OCI-LY1 (cell line): ENCODE measurements at regions not wholly inside any gene's neighbourhood (a gene's known extent, or its start where the extent isn't known, plus 50 kb on each side); places are given as distances from the start of the nearest gene placed in this dataset.
"Not testable (repeated sequence)": the region's sequence is repeated elsewhere in the genome, so short reads cannot be mapped to it uniquely, and the experiment has no call there.

ENCODE experiments used
- H2AFZ ChIP-seq: fragments of 200-600 bp; sonication (generic), shearing (Covaris generic); 2 replicates; pipeline ENCODE4 v1.6.0; 2014; ENCODE audit warnings: antibody characterized with exemption, mild to moderate bottlenecking, low read length
- H3F3A ChIP-seq: fragments of 200-600 bp; sonication (generic), shearing (Covaris generic); 2 replicates; pipeline ENCODE4 v1.6.0; 2014; ENCODE audit warnings: mild to moderate bottlenecking, antibody characterized with exemption, low read length, moderate library complexity; ENCODE audit not compliant: insufficient read depth
- H3K27ac ChIP-seq: fragments of 200-600 bp; sonication (generic); 2 replicates; pipeline ENCODE4 v1.5.1; 2014; ENCODE audit warnings: low read length, mixed run types, mild to moderate bottlenecking, low read depth; ENCODE audit not compliant: poor library complexity, severe bottlenecking
- H3K27me3 ChIP-seq: fragments of 200-600 bp; sonication (generic); 2 replicates; pipeline ENCODE4 v1.6.0; 2014; ENCODE audit warnings: antibody characterized with exemption, mild to moderate bottlenecking, low read length, moderate library complexity; ENCODE audit not compliant: insufficient read depth
- H3K36me3 ChIP-seq: fragments of 200-600 bp; sonication (generic); 2 replicates; pipeline ENCODE4 v1.6.1; 2014; ENCODE audit warnings: mild to moderate bottlenecking, antibody characterized with exemption, low read length, moderate library complexity, mixed read lengths; ENCODE audit not compliant: insufficient read depth
- H3K4me1 ChIP-seq: fragments of 200-600 bp; sonication (generic); 2 replicates; pipeline ENCODE4 v1.5.1; 2014; ENCODE audit warnings: mild to moderate bottlenecking, low read length, moderate library complexity; ENCODE audit not compliant: insufficient read depth, severe bottlenecking
- H3K4me2 ChIP-seq: fragments of 200-600 bp; sonication (generic), shearing (Covaris generic); 2 replicates; pipeline ENCODE4 v1.6.1; 2014; ENCODE audit warnings: low read length
- H3K4me3 ChIP-seq: fragments of 200-600 bp; sonication (generic); 2 replicates; pipeline ENCODE4 v1.5.1; 2014; ENCODE audit warnings: low read length, low read depth, mild to moderate bottlenecking, mixed read lengths; ENCODE audit not compliant: poor library complexity, severe bottlenecking
- H3K79me2 ChIP-seq: fragments of 200-600 bp; shearing (Covaris generic); 2 replicates; pipeline ENCODE4 v1.6.1; 2016; ENCODE audit warnings: mixed run types, low read length, mixed read lengths; ENCODE audit not compliant: insufficient read depth
- H3K9ac ChIP-seq: fragments of 200-600 bp; sonication (generic), shearing (Covaris generic); 2 replicates; pipeline ENCODE4 v1.6.1; 2014; ENCODE audit warnings: mild to moderate bottlenecking, low read length, mixed read lengths
- H3K9me2 ChIP-seq: fragments of 200-600 bp; sonication (generic), shearing (Covaris generic); 2 replicates; pipeline ENCODE4 v1.6.1; 2014; ENCODE audit warnings: low read depth, mild to moderate bottlenecking, low read length, mixed read lengths
- H3K9me3 ChIP-seq: fragments of 200-600 bp; shearing (Covaris generic); 2 replicates; pipeline ENCODE4 v1.6.1; 2014; ENCODE audit warnings: low read length, mixed read lengths
- H4K20me1 ChIP-seq: fragments of 200-600 bp; sonication (generic), shearing (Covaris generic); 2 replicates; pipeline ENCODE4 v1.6.0; 2016; ENCODE audit warnings: mild to moderate bottlenecking, low read length; ENCODE audit not compliant: insufficient read depth
- EZH2 ChIP-seq: fragments of 200-600 bp; sonication (generic), shearing (Covaris generic); IDR thresholded peaks from 2 replicates; pipeline ENCODE4 v1.8.0; 2017; ENCODE audit warnings: borderline replicate concordance, mixed run types, mild to moderate bottlenecking, antibody characterized with exemption, low read length, moderate library complexity, mixed read lengths
- TF ChIP-seq, protein P1 (sequence below): fragments of 200-600 bp; sonication (generic), shearing (Covaris generic); IDR thresholded peaks from 2 replicates; pipeline ENCODE4 v1.5.1; 2017; ENCODE audit warnings: mild to moderate bottlenecking, antibody characterized with exemption, low read length, moderate library complexity, mixed read lengths

DNA sequence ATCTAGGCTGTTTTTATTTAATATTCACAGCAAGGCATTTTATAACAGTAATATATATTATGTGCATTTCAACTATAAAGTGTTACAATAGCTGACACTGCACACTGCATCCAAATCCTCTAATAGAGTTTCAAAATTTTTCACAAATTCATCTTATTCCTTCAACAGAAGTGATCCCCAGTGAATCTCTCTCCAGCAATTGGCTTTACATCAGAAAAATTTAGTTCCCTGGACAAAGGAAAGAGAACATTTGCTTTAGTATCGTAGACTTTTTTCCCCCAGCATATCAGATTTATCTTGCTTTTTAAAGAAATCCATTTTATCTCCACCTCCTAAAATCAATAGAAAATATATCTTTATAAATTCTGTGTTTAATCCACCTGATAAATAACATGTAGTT lies 868.6 kb downstream of the TBL1XR1 start:
- Histone ChIP-seq H3K36me3 (no peaks in the 10 kb centered on the region), H3K4me2 (no peak overlapping the region), H3K4me1 (no peaks in the 10 kb centered on the region), H3K27ac (no peak overlapping the region), H4K20me1 (peaks cover 3% of the 10 kb centered on the region; the same call in 1 of the 2 replicates), H3K9me3 (no peaks in the 10 kb centered on the region), H3K9ac (no peak overlapping the region), H2AFZ (no peak overlapping the region), H3K27me3 (no peaks in the 10 kb centered on the region), H3F3A (no peaks in the 10 kb centered on the region), H3K79me2 (no peaks in the 10 kb centered on the region), H3K9me2 (no peaks in the 10 kb centered on the region), H3K4me3 (no peak overlapping the region)
- TF ChIP-seq, protein P1, sequence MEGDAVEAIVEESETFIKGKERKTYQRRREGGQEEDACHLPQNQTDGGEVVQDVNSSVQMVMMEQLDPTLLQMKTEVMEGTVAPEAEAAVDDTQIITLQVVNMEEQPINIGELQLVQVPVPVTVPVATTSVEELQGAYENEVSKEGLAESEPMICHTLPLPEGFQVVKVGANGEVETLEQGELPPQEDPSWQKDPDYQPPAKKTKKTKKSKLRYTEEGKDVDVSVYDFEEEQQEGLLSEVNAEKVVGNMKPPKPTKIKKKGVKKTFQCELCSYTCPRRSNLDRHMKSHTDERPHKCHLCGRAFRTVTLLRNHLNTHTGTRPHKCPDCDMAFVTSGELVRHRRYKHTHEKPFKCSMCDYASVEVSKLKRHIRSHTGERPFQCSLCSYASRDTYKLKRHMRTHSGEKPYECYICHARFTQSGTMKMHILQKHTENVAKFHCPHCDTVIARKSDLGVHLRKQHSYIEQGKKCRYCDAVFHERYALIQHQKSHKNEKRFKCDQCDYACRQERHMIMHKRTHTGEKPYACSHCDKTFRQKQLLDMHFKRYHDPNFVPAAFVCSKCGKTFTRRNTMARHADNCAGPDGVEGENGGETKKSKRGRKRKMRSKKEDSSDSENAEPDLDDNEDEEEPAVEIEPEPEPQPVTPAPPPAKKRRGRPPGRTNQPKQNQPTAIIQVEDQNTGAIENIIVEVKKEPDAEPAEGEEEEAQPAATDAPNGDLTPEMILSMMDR: no peak
- TF ChIP-seq EZH2: no peak

DNA sequence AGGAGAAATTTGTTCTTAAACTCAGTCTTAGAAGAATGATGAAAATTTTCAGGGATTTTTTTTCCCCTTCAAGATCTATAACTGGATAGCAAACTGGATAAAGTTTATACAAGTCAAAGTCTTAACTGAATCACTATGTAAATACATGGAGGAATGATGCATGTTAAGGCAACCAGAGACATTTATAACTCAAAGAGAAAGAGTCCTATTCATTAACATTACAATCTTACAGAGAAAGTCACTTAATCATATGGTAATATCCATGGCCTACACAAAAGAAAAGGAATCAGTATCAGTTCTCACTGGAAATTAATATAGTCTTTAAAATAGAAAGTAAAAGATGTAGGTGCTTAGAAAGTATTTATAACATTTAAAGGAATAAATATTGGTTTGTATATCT lies 869.1 kb downstream of the TBL1XR1 start:
- Histone ChIP-seq H3K9me3 (no peaks in the 10 kb centered on the region), H3K4me1 (no peaks in the 10 kb centered on the region), H3K9me2 (no peaks in the 10 kb centered on the region), H3K4me2 (no peak overlapping the region), H4K20me1 (peaks cover 3% of the 10 kb centered on the region; the same call in 1 of the 2 replicates), H3K4me3 (no peak overlapping the region), H3K36me3 (no peaks in the 10 kb centered on the region), H3K9ac (no peak overlapping the region), H3K79me2 (no peaks in the 10 kb centered on the region), H3F3A (no peaks in the 10 kb centered on the region), H3K27me3 (no peaks in the 10 kb centered on the region), H3K27ac (no peak overlapping the region), H2AFZ (no peak overlapping the region)
- no peak for TF ChIP-seq EZH2
- TF ChIP-seq, protein P1: no peak

DNA sequence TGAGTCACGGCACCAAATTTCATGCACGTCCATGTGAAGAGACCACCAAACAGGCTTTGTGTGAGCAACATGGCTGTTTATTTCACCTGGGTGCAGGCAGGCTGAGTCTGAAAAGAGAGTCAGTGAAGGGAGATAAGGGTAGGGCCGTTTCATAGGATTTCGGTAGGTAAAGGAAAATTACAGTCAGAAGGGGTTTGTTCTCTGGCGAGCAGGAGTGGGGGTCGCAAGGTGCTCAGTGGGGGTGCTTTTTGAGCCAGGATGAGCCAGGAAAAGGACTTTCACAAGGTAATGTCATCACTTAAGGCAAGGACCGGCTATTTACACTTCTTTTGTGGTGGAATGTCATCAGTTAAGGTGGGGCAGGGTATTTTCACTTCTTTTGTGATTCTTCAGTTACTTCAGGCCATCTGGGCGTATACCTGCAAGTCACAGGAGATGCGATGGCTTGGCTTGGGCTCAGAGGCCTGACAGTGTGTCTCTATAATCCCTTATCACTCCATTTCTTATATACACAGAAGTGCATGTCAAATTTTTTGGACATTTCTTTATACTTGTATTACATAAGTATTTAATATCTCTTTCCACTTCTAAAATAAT lies 870.3 kb downstream of the TBL1XR1 start:
- H3K27me3 ChIP-seq, H3F3A ChIP-seq, H4K20me1 ChIP-seq, H3K9ac ChIP-seq, H3K36me3 ChIP-seq, H3K4me1 ChIP-seq, H3K4me2 ChIP-seq, H2AFZ ChIP-seq, H3K4me3 ChIP-seq, H3K9me2 ChIP-seq, H3K9me3 ChIP-seq, H3K27ac ChIP-seq, H3K79me2 ChIP-seq: not testable (repeated sequence)

DNA sequence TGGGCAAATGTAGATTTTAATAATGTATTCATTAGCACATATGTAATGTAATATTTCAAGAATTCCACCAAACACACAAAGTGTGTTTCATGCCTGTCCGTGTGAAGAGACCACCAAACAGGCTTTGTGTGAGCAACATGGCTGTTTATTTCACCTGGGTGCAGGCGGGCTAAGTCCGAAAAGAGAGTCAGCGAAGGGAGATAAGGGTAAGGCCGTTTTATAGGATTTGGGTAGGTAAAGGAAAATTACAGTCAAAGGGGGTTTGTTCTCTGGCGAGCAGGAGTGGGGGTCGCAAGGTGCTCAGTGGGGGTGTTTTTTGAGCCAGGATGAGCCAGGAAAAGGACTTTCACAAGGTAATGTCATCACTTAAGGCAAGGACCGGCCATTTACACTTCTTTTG lies 875.8 kb downstream of the TBL1XR1 start:
- not testable (repeated sequence) for H3K4me1 ChIP-seq, H2AFZ ChIP-seq, H3K9ac ChIP-seq, H4K20me1 ChIP-seq, H3K27ac ChIP-seq, H3K4me2 ChIP-seq, H3K9me3 ChIP-seq, H3K27me3 ChIP-seq, H3F3A ChIP-seq, H3K79me2 ChIP-seq, H3K4me3 ChIP-seq, H3K9me2 ChIP-seq, H3K36me3 ChIP-seq
